ENCODE measurements at regions not wholly inside any gene's neighbourhood (a gene's known extent, or its start where the extent isn't known, plus 50 kb on each side); places are given as distances from the start of the nearest gene placed in this dataset.
"Not testable (repeated sequence)": the region's sequence is repeated elsewhere in the genome, so short reads cannot be mapped to it uniquely, and the experiment has no call there.

DNA sequence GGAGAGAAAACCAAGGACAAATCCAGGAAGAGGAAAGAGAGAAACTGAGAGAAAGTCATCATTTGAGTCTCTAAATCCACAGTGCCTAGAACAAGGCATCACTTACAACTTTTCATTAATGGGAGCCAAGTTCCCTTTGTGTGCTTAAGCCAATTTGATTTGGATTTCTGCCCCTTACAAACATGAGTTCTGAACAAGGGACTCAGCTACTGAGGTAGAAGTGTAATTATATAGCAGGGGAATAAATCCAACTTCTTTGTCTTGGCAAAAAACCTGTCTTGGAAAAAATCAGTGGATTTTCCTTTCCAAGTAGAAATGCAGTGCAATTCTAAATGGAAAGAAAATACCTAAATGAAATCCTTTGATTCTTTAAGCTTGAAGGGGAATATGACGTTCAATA, 307.2 kb upstream of the CNTN3 start:
- H3K9ac ChIP-seq (ENCODE audit: low read length), result no peak overlapping the region
- H4K20me1 ChIP-seq (ENCODE audit: insufficient read depth, low read depth, low read length), result no peaks in the 10 kb centered on the region
- no peak overlapping the region for H3K27ac ChIP-seq (ENCODE audit: low read length)
- DNase-seq, result no peak
- no peaks in the 10 kb centered on the region for H3K4me1 ChIP-seq (ENCODE audit: low read length)
- no peak overlapping the region for H3K4me2 ChIP-seq (ENCODE audit: low read depth, low read length, poor library complexity, severe bottlenecking)
- H3K9me2 ChIP-seq (replicated peaks; ENCODE audit: insufficient read depth, low read length), result no peaks in the 10 kb centered on the region
- no peak overlapping the region for H2AFZ ChIP-seq (ENCODE audit: low read length)
- H3K36me3 ChIP-seq (ENCODE audit: insufficient read depth, low read length), result no peaks in the 10 kb centered on the region
- no peaks in the 10 kb centered on the region for H3K27me3 ChIP-seq (ENCODE audit: low read length)
- H3K9me3 ChIP-seq (ENCODE audit: low read length), result no peaks in the 10 kb centered on the region
- H3K4me3 ChIP-seq (ENCODE audit: low read length), result no peak overlapping the region
- no peaks in the 10 kb centered on the region for H3K79me2 ChIP-seq (ENCODE audit: low read length)

DNA sequence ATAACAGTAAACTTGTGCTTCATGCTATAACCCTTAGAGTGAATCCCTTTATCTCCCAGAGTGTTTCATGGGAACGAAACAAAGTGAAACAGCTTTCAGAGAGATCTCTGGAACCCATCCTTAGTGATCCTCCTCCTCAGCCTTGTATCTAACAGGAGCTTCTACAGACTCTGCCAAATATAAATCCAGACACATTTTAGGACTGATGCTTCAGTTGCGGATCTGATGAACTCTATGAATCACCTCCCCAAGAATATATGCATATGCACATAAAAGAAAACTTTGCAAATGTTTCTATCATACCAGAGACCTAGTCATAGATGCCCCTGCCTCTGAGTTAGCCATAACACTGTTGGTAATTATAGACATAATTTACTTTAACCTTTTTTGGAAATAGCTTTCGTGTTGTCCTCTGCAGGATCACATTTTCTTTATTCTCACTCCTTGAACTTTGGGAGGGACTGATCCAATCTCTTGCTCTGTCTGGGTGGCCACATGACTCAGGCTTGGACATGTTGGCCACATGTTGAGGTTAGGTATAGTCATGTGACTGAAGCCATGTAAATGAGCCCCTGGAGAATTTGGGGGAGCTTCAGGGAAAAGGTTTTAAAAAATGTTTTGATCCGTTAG, 306.4 kb upstream of the CNTN3 start:
- Histone ChIP-seq H3K9ac (ENCODE audit: low read length) (no peak overlapping the region), H3K9me2 (replicated peaks; ENCODE audit: insufficient read depth, low read length) (no peaks in the 10 kb centered on the region), H3K4me3 (ENCODE audit: low read length) (no peak overlapping the region), H3K27me3 (ENCODE audit: low read length) (no peaks in the 10 kb centered on the region), H3K27ac (ENCODE audit: low read length) (no peak overlapping the region), H3K36me3 (ENCODE audit: insufficient read depth, low read length) (no peaks in the 10 kb centered on the region), H4K20me1 (ENCODE audit: insufficient read depth, low read depth, low read length) (no peaks in the 10 kb centered on the region), H3K4me1 (ENCODE audit: low read length) (no peaks in the 10 kb centered on the region), H2AFZ (ENCODE audit: low read length) (no peak overlapping the region), H3K79me2 (ENCODE audit: low read length) (no peaks in the 10 kb centered on the region), H3K4me2 (ENCODE audit: low read depth, low read length, poor library complexity, severe bottlenecking) (no peak overlapping the region), H3K9me3 (ENCODE audit: low read length) (no peaks in the 10 kb centered on the region)
- DNase-seq, result no peak

DNA sequence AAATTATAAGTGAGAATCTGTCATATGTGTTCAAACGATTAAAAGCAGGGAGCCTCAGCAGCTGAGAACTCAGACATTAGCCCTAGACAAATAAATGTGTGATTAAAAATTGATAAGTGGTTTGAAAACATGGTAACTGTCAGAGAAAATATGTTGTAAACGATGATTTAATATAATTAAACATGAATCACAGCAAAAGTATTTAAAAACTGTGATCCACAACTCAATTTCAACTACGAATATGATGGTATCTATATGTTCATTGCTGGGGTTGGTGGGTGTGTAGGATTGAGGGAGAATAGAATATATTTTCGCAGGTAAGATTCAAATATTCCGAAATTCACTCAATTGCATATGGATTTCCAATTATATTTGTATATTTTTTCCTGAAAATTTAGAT, 302.2 kb upstream of the CNTN3 start:
- Histone ChIP-seq H3K9ac (ENCODE audit: low read length) (no peak overlapping the region), H2AFZ (ENCODE audit: low read length) (no peak overlapping the region), H3K27me3 (ENCODE audit: low read length) (no peaks in the 10 kb centered on the region), H3K4me3 (ENCODE audit: low read length) (no peak overlapping the region), H3K4me1 (ENCODE audit: low read length) (no peaks in the 10 kb centered on the region), H3K27ac (ENCODE audit: low read length) (no peak overlapping the region), H3K9me3 (ENCODE audit: low read length) (no peaks in the 10 kb centered on the region; the same call in 1 of the 2 replicates), H4K20me1 (ENCODE audit: insufficient read depth, low read depth, low read length) (no peaks in the 10 kb centered on the region), H3K9me2 (replicated peaks; ENCODE audit: insufficient read depth, low read length) (no peaks in the 10 kb centered on the region), H3K36me3 (ENCODE audit: insufficient read depth, low read length) (no peaks in the 10 kb centered on the region), H3K4me2 (ENCODE audit: low read depth, low read length, poor library complexity, severe bottlenecking) (no peak overlapping the region), H3K79me2 (ENCODE audit: low read length) (no peaks in the 10 kb centered on the region)
- no peak for DNase-seq

DNA sequence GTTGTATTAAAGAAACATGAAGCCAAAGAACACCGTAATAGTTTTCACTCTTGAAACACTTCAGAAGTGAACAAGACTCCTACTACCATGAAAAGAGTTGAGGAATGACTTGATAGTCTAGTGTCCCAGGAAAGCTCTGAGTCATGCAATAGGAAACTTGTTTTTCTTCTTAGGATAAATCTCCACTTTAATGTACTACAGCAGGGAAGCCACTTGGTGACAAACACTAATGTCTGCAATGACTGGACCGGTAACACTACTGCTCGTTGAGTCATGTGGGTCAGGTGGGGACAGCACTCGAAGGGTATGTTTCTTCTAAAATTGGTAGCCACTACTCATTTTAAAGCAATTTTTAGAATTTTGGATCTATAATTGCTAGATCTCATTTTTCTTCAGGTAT, 291.7 kb upstream of the CNTN3 start:
- DNase-seq, result no peak

DNA sequence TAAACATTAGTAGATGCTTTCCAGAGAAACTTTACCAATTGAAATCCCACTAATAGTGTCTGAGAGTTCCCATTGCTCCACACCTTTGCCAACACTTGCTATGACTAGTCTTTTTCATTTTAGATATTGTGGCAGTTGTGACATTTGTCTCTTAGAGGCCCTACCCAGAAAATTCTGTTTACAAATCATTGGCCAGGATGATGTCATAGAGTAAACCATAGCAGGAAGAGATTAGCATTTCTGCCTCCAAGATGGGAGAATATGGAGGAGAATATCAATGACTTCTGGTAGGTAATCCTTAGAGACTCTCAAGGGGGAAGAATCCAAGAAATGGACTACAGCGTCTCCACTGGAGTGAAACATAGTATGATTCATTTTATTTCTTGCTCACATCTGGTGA, 291.0 kb upstream of the CNTN3 start:
- no peak overlapping the region for H3K27ac ChIP-seq (ENCODE audit: low read length)
- DNase-seq, result no peak
- no peaks in the 10 kb centered on the region for H3K79me2 ChIP-seq (ENCODE audit: low read length)
- H2AFZ ChIP-seq (ENCODE audit: low read length), result no peak overlapping the region
- H3K4me3 ChIP-seq (ENCODE audit: low read length), result no peak overlapping the region
- H3K9me3 ChIP-seq (ENCODE audit: low read length), result peaks cover 5% of the 10 kb centered on the region; the same call in 1 of the 2 replicates
- no peaks in the 10 kb centered on the region for H3K36me3 ChIP-seq (ENCODE audit: insufficient read depth, low read length)
- no peak overlapping the region for H3K4me2 ChIP-seq (ENCODE audit: low read depth, low read length, poor library complexity, severe bottlenecking)
- no peaks in the 10 kb centered on the region for H3K9me2 ChIP-seq (replicated peaks; ENCODE audit: insufficient read depth, low read length)
- no peaks in the 10 kb centered on the region for H3K4me1 ChIP-seq (ENCODE audit: low read length)
- no peaks in the 10 kb centered on the region for H3K27me3 ChIP-seq (ENCODE audit: low read length)
- H3K9ac ChIP-seq (ENCODE audit: low read length), result no peak overlapping the region
- no peaks in the 10 kb centered on the region for H4K20me1 ChIP-seq (ENCODE audit: insufficient read depth, low read depth, low read length)

More for the DNA sequence above, 291.7 kb upstream of the CNTN3 start:
- Histone ChIP-seq H4K20me1 (ENCODE audit: insufficient read depth, low read depth, low read length) (no peaks in the 10 kb centered on the region), H2AFZ (ENCODE audit: low read length) (no peak overlapping the region), H3K4me3 (ENCODE audit: low read length) (no peak overlapping the region), H3K9me3 (ENCODE audit: low read length) (peaks cover 5% of the 10 kb centered on the region; the same call in 1 of the 2 replicates), H3K9me2 (replicated peaks; ENCODE audit: insufficient read depth, low read length) (no peaks in the 10 kb centered on the region), H3K9ac (ENCODE audit: low read length) (no peak overlapping the region), H3K4me1 (ENCODE audit: low read length) (no peaks in the 10 kb centered on the region), H3K27ac (ENCODE audit: low read length) (no peak overlapping the region), H3K79me2 (ENCODE audit: low read length) (no peaks in the 10 kb centered on the region), H3K4me2 (ENCODE audit: low read depth, low read length, poor library complexity, severe bottlenecking) (no peak overlapping the region), H3K27me3 (ENCODE audit: low read length) (no peaks in the 10 kb centered on the region), H3K36me3 (ENCODE audit: insufficient read depth, low read length) (no peaks in the 10 kb centered on the region)

DNA sequence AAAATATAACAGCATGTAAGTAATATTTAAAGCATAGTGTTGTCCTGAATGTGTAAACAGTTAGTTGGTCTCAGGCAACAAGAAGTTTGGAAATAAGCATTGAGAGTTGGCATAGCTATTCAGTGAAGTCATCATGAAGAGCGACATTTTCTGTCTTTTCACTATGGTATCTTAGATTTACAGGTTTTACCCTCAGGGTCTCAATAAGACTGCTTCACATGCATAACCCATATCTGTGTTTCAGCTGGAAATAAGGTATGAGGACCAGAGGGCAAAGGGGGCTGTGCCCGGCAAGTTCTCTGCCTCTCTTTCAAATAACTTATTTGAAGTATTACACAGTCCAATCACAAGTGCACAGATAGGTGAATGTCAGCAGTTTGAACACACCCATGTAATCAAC, 290.2 kb upstream of the CNTN3 start:
- H3K9ac ChIP-seq (ENCODE audit: low read length), result no peak overlapping the region
- no peaks in the 10 kb centered on the region for H3K36me3 ChIP-seq (ENCODE audit: insufficient read depth, low read length)
- peaks cover 5% of the 10 kb centered on the region; the same call in 1 of the 2 replicates for H3K9me3 ChIP-seq (ENCODE audit: low read length)
- no peaks in the 10 kb centered on the region for H3K27me3 ChIP-seq (ENCODE audit: low read length)
- H3K4me3 ChIP-seq (ENCODE audit: low read length), result no peak overlapping the region
- DNase-seq, result no peak
- no peaks in the 10 kb centered on the region for H3K4me1 ChIP-seq (ENCODE audit: low read length)
- H3K4me2 ChIP-seq (ENCODE audit: low read depth, low read length, poor library complexity, severe bottlenecking), result no peak overlapping the region
- no peaks in the 10 kb centered on the region for H3K79me2 ChIP-seq (ENCODE audit: low read length)
- H2AFZ ChIP-seq (ENCODE audit: low read length), result no peak overlapping the region
- H3K9me2 ChIP-seq (replicated peaks; ENCODE audit: insufficient read depth, low read length), result no peaks in the 10 kb centered on the region
- no peak overlapping the region for H3K27ac ChIP-seq (ENCODE audit: low read length)
- no peaks in the 10 kb centered on the region for H4K20me1 ChIP-seq (ENCODE audit: insufficient read depth, low read depth, low read length)

DNA sequence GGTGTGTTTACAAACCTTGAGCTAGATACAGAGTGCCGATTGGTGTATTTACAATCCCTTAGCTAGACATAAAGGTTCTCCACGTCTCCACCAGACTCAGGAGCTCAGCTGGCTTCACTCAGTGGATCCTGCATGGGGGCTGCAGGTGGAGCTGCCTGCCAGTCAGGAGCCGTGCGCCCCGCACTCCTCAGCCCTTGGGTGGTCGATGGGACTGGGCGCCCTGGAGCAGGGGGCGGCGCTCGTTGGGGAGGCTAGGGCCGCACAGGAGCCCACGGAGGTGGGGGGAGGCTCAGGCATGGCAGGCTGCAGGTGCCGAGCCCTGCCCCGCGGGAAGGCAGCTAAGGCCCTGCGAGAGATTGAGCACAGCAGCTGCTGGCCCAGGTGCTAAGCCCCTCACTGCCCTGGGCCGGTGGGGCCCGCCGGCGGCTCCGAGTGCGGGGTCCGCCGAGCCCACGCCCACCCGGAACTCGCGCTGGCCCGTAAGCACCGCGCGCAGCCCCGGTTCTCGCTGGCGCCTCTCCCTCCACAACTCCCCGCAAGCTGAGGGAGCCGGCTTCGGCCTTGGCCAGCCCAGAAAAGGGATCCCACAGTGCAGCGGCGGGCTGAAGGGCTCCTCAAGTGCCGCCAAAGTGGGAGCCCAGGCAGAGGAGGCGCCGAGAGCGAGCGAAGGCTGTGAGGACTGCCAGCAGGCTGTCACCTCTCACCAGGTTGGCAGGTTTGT, 285.5 kb upstream of the CNTN3 start:
- not testable (repeated sequence) for H2AFZ ChIP-seq (ENCODE audit: low read length); H3K27me3 ChIP-seq (ENCODE audit: low read length); H3K4me3 ChIP-seq (ENCODE audit: low read length); H3K9ac ChIP-seq (ENCODE audit: low read length); H3K4me2 ChIP-seq (ENCODE audit: low read depth, low read length, poor library complexity, severe bottlenecking); H3K4me1 ChIP-seq (ENCODE audit: low read length); H3K9me2 ChIP-seq (replicated peaks; ENCODE audit: insufficient read depth, low read length); DNase-seq; H3K36me3 ChIP-seq (ENCODE audit: insufficient read depth, low read length); H3K79me2 ChIP-seq (ENCODE audit: low read length); H3K9me3 ChIP-seq (ENCODE audit: low read length); H4K20me1 ChIP-seq (ENCODE audit: insufficient read depth, low read depth, low read length); H3K27ac ChIP-seq (ENCODE audit: low read length)

DNA sequence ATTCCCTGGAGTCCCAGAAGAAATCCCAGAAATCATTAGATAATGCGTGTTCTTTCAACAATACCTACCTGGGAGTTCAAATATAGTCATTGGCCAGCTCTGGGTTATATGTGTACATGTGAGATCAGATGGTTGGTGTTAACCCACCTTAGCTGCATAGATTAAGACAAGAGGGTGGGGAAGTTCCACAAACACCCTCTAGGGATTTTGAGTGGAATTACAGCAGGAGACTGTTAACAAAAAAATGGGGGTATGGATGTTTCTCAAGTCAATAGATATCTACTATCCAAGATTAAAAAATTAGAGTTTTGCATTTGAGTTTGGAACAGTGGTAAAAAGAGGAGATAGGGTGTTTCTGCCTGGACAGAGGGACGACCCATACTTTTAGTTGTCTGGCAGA, 282.5 kb upstream of the CNTN3 start:
- Histone ChIP-seq H3K4me3 (ENCODE audit: low read length) (no peak overlapping the region), H3K36me3 (ENCODE audit: insufficient read depth, low read length) (no peaks in the 10 kb centered on the region), H3K27me3 (ENCODE audit: low read length) (no peaks in the 10 kb centered on the region), H4K20me1 (ENCODE audit: insufficient read depth, low read depth, low read length) (no peaks in the 10 kb centered on the region), H3K4me1 (ENCODE audit: low read length) (no peaks in the 10 kb centered on the region), H2AFZ (ENCODE audit: low read length) (no peak overlapping the region), H3K9ac (ENCODE audit: low read length) (no peak overlapping the region), H3K27ac (ENCODE audit: low read length) (no peak overlapping the region), H3K4me2 (ENCODE audit: low read depth, low read length, poor library complexity, severe bottlenecking) (no peak overlapping the region), H3K9me3 (ENCODE audit: low read length) (no peaks in the 10 kb centered on the region; the same call in 1 of the 2 replicates), H3K79me2 (ENCODE audit: low read length) (no peaks in the 10 kb centered on the region), H3K9me2 (replicated peaks; ENCODE audit: insufficient read depth, low read length) (no peaks in the 10 kb centered on the region)
- no peak for DNase-seq

All from Karpas-422 (cell line).